MM.1S (cell line): ENCODE measurements at regions not wholly inside any gene's neighbourhood (a gene's known extent, or its start where the extent isn't known, plus 50 kb on each side); places are given as distances from the start of the nearest gene placed in this dataset.
A peak's percentile ranks its signal among the peaks of the same experiment; 100 is the strongest.

Experiments
- DNase-seq: peaks from one replicate; pipeline ENCODE4 v3.0.0-alpha.2; 2015
- H2AFZ ChIP-seq: fragments of 300-600 bp; sonication (generic); 2 replicates; pipeline ENCODE4 v1.6.0; 2016; ENCODE audit warnings: antibody characterized with exemption, low read length
- H3F3A ChIP-seq: fragments of 300-600 bp; sonication (generic); 2 replicates; pipeline ENCODE4 v1.6.1; 2016; ENCODE audit warnings: mild to moderate bottlenecking, antibody characterized with exemption, low read length, moderate library complexity, mixed read lengths; ENCODE audit not compliant: insufficient read depth
- H3K27ac ChIP-seq: fragments of 300-600 bp; sonication (generic); 2 replicates; pipeline ENCODE4 v1.5.1; 2016; ENCODE audit warnings: mild to moderate bottlenecking, low read length
- H3K27me3 ChIP-seq: fragments of 300-600 bp; sonication (generic); replicated peaks from 2 replicates; pipeline ENCODE4 v1.6.0; 2016; ENCODE audit warnings: low read length; ENCODE audit not compliant: insufficient read depth
- H3K36me3 ChIP-seq: fragments of 300-600 bp; sonication (generic); replicated peaks from 2 replicates; pipeline ENCODE4 v1.6.1; 2016; ENCODE audit warnings: mild to moderate bottlenecking, low read length, mixed read lengths; ENCODE audit not compliant: insufficient read depth
- H3K4me1 ChIP-seq: fragments of 300-600 bp; sonication (generic); 2 replicates; pipeline ENCODE4 v1.6.1; 2016; ENCODE audit warnings: low read length, mixed read lengths
- H3K4me2 ChIP-seq: fragments of 300-600 bp; sonication (generic); 2 replicates; pipeline ENCODE4 v1.6.0; 2016; ENCODE audit warnings: low read depth, low read length
- H3K4me3 ChIP-seq: fragments of 300-600 bp; sonication (generic); 2 replicates; pipeline ENCODE4 v1.5.1; 2016; ENCODE audit warnings: low read length, mixed read lengths
- H3K79me2 ChIP-seq: fragments of 300-600 bp; sonication (generic); 2 replicates; pipeline ENCODE4 v1.6.1; 2016; ENCODE audit warnings: mixed run types, low read length, mixed read lengths
- H3K9ac ChIP-seq: fragments of 300-600 bp; sonication (generic); 2 replicates; pipeline ENCODE4 v1.6.1; 2016; ENCODE audit warnings: low read length, mixed read lengths
- H3K9me2 ChIP-seq: fragments of 300-600 bp; sonication (generic); replicated peaks from 2 replicates; pipeline ENCODE4 v1.6.1; 2016; ENCODE audit warnings: mild to moderate bottlenecking, low read length, mixed read lengths; ENCODE audit not compliant: insufficient read depth
- H3K9me3 ChIP-seq: fragments of 300-600 bp; sonication (generic); replicated peaks from 2 replicates; pipeline ENCODE4 v1.6.1; 2016; ENCODE audit warnings: mild to moderate bottlenecking, low read length, mixed read lengths; ENCODE audit not compliant: insufficient read depth
- H4K20me1 ChIP-seq: fragments of 300-600 bp; sonication (generic); 2 replicates; pipeline ENCODE4 v1.6.1; 2016; ENCODE audit warnings: mild to moderate bottlenecking, low read length, moderate library complexity, mixed read lengths; ENCODE audit not compliant: insufficient read depth
- CTCF ChIP-seq: fragments of 300-600 bp; sonication (generic); IDR thresholded peaks from 2 replicates; pipeline ENCODE4 v1.5.1; 2016; ENCODE audit warnings: antibody characterized with exemption, low read length, mixed read lengths
- EZH2 ChIP-seq: fragments of 300-600 bp; sonication (generic); optimal IDR thresholded peaks from 2 replicates; pipeline ENCODE3; 2017; ENCODE audit warnings: low read depth, mild to moderate bottlenecking, antibody characterized with exemption, low read length, mixed read lengths
- EZH2phosphoT487 ChIP-seq: fragments of 300-600 bp; sonication (generic); IDR thresholded peaks from 2 replicates; pipeline ENCODE4 v1.6.1; 2018; ENCODE audit warnings: antibody characterized with exemption, low read length

- peak overlapping the region; percentile 32; the same call in 1 of the 2 replicates for H3K4me2 ChIP-seq
- H2AFZ ChIP-seq = peak overlapping the region; percentile 65; the same call in 1 of the 2 replicates
- no peaks in the 10 kb centered on the region for H3K27me3 ChIP-seq
- H3K9me3 ChIP-seq = no peaks in the 10 kb centered on the region
- H3K4me1 ChIP-seq = peaks cover 25% of the 10 kb centered on the region
- no peaks in the 10 kb centered on the region for H4K20me1 ChIP-seq
- H3K4me3 ChIP-seq = no peak overlapping the region
- H3F3A ChIP-seq = peaks cover 6% of the 10 kb centered on the region; the same call in 1 of the 2 replicates
- no peak for TF ChIP-seq EZH2
- TF ChIP-seq CTCF = no peak
- no peak for TF ChIP-seq EZH2phosphoT487
- no peaks in the 10 kb centered on the region for H3K36me3 ChIP-seq
- no peaks in the 10 kb centered on the region for H3K9me2 ChIP-seq
- no peaks in the 10 kb centered on the region for H3K79me2 ChIP-seq
- H3K9ac ChIP-seq = peak overlapping the region; percentile 31; the same call in 1 of the 2 replicates
- DNase-seq = no peak
- H3K27ac ChIP-seq = peak overlapping the region; percentile 71; the same call in 1 of the 2 replicates
Measured at GRCh38 chr15:70461017-70461416, 302.3 kb downstream of the UACA start.

- H3K27me3 ChIP-seq = no peaks in the 10 kb centered on the region
- H3K79me2 ChIP-seq = no peaks in the 10 kb centered on the region
- no peak for DNase-seq
- H3K9me3 ChIP-seq = no peaks in the 10 kb centered on the region
- H3K4me1 ChIP-seq = peaks cover 24% of the 10 kb centered on the region
- H3K27ac ChIP-seq = peak overlapping the region; percentile 71; the same call in 1 of the 2 replicates
- H4K20me1 ChIP-seq = no peaks in the 10 kb centered on the region
- no peak overlapping the region for H3K4me2 ChIP-seq
- peak overlapping the region; percentile 65 for H2AFZ ChIP-seq
- H3K9me2 ChIP-seq = no peaks in the 10 kb centered on the region
- no peak overlapping the region for H3K4me3 ChIP-seq
- H3K36me3 ChIP-seq = no peaks in the 10 kb centered on the region
- TF ChIP-seq CTCF = no peak
- TF ChIP-seq EZH2phosphoT487 = no peak
- no peak for TF ChIP-seq EZH2
- peaks cover 6% of the 10 kb centered on the region; the same call in 1 of the 2 replicates for H3F3A ChIP-seq
- no peak overlapping the region for H3K9ac ChIP-seq
Measured at GRCh38 chr15:70459312-70459711, 304.0 kb downstream of the UACA start.

DNA sequence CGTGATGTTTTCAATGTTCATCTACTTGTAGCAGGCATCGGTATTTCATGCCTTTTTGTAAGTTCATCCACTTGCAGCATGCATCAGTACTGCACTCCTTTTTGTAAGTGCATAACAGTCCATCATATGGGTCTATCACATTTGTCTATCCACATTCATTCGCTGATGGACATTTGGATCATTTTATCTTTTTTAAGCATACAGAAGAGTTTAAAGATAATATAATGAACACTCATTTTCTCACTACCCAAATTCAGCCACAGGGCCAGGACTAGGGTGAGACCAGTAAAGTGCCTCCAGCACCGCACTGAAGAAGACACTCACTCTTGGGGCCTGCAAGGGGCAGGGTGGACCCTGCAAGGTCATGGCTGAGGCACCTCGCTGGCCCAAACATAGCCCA is 309.6 kb downstream of the UACA start:
- Histone ChIP-seq H3F3A (no peaks in the 10 kb centered on the region), H3K4me3 (no peak overlapping the region), H3K4me1 (no peaks in the 10 kb centered on the region), H3K4me2 (no peak overlapping the region), H4K20me1 (no peaks in the 10 kb centered on the region), H3K9me2 (no peaks in the 10 kb centered on the region), H3K9me3 (no peaks in the 10 kb centered on the region), H3K27me3 (no peaks in the 10 kb centered on the region), H2AFZ (no peak overlapping the region), H3K36me3 (no peaks in the 10 kb centered on the region), H3K9ac (no peak overlapping the region), H3K79me2 (no peaks in the 10 kb centered on the region), H3K27ac (no peak overlapping the region)
- no peak for DNase-seq
- no peak for TF ChIP-seq CTCF
- no peak for TF ChIP-seq EZH2
- TF ChIP-seq EZH2phosphoT487 = no peak
